Muscle of arm (tissue), 1 donor: ENCODE measurements at regions not wholly inside any gene's neighbourhood (a gene's known extent, or its start where the extent isn't known, plus 50 kb on each side); places are given as distances from the start of the nearest gene placed in this dataset.
A peak's percentile ranks its signal among the peaks of the same experiment; 100 is the strongest.

ENCODE experiments used
- DNase-seq: peaks from one replicate; pipeline ENCODE4 v3.0.0-alpha.2; 2013

DNA sequence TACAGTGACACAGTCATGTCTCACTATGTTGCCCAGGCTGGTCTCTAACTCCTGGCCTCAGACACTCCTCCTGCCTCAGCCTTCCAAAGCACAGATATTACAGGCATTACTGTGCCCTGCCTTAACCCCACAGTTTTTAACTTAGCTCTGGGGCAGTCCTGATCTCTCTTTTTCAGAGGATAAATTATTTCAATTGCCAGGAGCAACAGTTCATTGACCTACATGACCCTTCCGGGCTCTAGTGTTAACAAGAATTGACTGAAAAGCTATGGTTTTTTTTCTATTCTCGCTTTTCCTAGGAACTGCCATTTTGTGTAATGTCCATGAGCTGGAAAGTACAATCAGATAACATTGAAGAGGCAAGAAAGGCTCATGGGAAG lies 92.8 kb downstream of the HNRNPLL start:
- no peak for DNase-seq

DNA sequence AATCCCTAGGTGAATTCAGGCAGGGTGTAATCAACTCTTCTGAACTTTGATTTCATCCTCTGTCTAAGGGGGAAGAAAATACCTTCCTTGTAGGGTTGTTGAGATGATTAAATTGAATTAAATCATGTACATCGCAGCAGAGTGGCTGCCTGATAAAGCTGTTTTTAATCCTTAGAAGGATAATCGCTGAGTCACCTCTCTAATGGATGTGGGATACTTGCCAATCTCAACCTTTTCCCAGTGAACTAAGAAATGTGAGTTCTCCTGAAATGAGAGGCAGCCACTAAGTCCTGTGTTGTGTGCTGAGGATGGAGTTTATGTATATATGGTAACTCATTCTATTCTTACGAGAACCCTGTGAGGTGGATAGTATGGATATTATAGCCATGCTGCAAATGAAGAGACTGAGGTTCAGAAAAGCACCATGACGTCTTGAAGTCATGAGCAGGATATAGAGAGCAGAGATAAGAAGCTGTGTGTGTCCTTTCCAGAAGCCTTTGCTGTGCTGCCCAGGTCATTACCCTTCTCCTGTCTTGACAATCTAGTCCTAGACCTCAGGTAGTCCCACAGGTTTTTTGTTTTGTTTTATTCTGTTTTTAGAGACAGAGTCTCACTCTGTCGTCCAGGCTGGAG lies 93.3 kb downstream of the HNRNPLL start:
- DNase-seq, result no peak

- peak; percentile 79 for DNase-seq
Observed at GRCh38 chr2:38508311-38509039, 94.3 kb downstream of the HNRNPLL start.

- DNase-seq, result no peak
Observed at GRCh38 chr2:38507712-38508111, 95.0 kb downstream of the HNRNPLL start.

DNA sequence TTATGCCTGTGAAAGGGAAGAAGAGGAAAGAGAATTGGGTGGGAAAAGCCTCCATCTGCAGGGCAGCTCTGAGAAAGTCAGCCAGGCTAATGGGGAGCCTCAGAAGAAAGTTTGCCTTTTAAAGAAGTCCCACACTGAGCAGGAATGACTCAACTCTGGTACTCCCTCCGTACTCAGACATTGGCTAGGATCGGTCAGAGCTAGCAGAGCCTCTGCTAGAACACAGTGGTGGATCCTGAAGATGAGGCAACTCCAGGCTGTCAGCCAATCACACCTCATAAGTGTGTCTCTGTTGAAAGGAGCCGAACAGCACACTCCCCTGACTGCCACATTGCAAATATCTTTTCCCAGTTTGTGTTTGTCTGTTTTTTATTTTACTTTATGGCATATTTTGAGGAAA lies 96.9 kb downstream of the HNRNPLL start:
- no peak for DNase-seq

- no peak for DNase-seq
Observed at GRCh38 chr2:38504169-38504568, 98.6 kb downstream of the HNRNPLL start.

DNA sequence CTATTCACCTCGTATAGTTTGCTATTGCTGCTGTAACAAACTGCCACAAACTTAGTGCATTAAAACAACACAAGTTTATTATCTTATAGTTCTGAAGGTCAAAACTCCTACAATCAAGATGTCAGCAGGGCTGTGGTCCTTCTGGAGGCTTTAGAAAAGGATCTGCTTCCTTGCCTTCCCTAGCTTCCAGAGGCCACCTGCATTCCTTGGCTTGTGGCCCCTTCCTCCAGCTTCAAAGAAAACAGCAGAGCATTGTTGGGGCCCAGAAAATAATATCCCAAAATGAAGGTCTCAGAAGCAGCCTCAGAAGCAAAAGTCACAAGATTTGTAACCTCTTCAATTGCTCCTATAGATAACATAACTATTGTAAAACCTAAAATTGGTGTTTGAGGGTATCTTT lies 100.6 kb downstream of the HNRNPLL start:
- no peak for DNase-seq

DNA sequence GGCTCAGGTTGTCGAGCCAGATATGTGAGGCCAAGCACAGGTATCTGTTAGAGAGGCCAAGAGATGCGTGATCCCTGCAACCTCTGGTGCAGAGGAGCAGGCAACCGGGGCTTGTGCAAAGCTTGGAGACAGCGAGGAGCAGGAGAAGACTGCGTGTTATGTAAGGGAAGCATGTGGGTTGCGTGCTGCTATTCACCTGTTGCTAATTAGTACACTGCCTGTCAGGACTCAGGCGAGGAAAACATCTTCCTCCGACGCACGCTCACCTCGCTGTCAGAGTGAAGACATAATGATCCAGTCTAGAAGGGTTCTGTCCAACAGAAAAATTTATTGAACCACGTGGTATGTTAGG lies 102.5 kb downstream of the HNRNPLL start:
- no peak for DNase-seq

- DNase-seq, result peak; percentile 76
Observed at GRCh38 chr2:38499548-38500282, 103.0 kb downstream of the HNRNPLL start.

- DNase-seq, result peak; percentile 73
Observed at GRCh38 chr2:38498045-38498481, 104.7 kb downstream of the HNRNPLL start.

DNA sequence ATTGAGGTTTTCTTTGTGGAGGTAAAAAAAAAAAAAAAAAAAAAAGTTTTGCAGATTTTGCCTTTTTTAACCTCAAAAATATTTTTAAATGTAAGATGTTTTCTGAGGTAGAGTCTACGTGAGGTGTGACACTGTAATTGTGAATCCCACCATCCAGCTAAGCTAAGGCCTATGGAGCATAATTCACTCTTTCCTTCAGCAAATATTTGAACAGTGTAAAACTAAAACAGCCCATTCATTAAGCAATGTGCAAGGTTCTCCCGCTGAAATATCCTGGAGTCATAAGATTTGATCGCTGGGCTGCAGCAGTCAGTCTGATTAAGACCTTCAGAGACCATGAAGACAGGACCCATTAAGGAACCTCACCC lies 105.1 kb downstream of the HNRNPLL start:
- no peak for DNase-seq

- no peak for DNase-seq
Observed at GRCh38 chr2:38496927-38497669, 105.6 kb downstream of the HNRNPLL start.

DNA sequence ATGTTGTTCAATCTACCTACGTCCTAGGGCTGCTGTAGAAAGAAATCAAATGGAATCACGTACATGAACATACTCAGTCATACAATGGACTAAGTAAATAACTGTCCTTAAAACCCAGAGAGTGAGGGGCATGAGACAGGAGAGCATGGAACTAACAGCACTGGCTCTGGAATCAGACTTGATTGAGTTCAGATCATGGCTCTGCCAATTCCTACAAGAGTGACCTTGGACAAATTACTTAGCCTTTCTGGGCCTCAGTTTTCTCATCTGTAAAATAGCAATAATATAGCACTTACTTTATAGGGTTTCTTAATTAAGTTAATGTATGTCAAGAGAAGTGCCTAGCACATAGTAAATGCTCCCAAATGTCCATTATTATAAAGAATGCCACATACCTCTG lies 106.8 kb downstream of the HNRNPLL start:
- DNase-seq, result no peak

- peak; percentile 52 for DNase-seq
Observed at GRCh38 chr2:38494394-38494793, 108.3 kb downstream of the HNRNPLL start.

DNA sequence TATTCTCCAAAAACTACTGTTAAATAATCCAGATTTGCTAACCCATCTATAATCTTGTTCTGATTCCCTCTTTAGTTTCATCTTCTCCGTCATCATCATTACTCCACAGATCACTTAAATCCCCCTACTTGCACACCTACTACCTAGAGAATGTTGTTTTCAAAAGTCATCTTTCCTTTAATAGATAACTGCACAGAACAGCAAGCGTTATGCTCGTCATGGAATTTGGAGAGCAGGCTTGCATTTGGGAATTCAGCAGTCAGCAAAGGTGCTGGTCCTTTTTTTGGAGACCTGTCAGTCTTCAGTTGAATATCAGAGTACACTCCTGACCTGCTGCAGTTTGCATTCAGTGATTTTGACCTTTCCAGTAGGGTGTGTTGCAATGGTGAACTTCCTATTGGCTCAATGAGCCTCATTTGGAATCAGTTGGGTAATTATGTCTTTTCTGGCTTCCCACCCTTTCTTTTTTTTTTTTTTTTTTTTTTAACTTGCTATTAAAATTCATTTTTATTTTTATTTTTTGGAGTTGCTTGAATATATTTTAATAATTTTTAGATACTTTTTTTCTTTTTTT lies 110.6 kb downstream of the HNRNPLL start:
- DNase-seq, result no peak

DNA sequence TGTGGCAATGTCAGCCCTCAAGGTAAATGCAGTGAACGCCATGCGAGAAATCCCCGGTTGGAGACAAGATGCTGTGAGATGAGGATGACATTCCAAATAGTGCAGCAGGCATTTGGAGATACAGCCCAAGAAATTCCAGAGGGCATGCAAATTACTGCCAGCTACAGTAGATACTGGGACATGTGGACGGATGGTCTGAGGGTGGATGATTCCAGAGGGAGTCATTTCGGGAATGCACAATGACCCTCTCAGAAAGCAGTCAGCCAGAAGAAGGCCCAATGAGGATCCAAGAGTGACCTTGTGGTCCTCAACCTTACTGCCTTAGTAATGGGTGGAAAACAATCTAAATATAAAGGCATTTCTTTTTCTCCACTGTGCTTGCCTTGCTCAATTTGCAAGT lies 111.3 kb downstream of the HNRNPLL start:
- no peak for DNase-seq

DNA sequence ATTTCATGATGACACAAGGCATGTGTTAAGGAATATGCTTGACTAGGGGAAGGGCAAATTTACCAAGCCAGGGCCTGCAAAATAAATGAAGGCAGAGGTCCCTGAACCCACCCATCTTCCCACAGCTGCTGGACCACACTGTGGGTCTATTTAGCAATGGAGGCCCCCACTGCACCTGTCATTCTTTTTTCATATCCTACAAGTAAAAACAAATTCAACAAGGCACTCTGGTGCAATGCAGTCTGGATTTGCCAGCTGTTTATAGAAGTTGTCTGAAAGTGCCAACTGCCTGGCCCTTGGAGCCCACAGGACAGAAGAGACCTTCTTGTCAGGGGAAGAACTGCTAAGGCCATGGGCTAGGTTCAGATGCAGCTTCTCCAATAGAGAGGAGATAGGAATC lies 112.8 kb upstream of the ATL2 start:
- no peak for DNase-seq

DNA sequence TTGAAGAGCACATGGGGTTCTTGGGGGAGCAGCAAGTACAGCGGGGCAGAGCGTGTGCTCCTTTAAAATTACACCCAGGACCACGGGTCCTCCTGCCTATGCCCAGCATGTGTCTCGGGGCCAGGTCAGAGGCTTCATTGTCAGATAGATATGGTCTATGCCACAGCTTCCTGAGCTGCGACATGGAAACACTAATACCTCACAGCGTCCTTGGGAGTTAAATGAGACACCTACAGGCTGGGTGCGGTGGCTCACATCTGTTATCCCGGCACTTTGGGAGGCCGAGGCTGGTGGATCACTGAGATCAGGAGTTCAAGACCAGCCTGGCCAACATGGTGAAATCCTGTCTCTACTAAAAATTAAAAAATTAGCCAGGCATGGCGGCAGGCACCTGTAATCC lies 110.8 kb upstream of the ATL2 start:
- no peak for DNase-seq

DNA sequence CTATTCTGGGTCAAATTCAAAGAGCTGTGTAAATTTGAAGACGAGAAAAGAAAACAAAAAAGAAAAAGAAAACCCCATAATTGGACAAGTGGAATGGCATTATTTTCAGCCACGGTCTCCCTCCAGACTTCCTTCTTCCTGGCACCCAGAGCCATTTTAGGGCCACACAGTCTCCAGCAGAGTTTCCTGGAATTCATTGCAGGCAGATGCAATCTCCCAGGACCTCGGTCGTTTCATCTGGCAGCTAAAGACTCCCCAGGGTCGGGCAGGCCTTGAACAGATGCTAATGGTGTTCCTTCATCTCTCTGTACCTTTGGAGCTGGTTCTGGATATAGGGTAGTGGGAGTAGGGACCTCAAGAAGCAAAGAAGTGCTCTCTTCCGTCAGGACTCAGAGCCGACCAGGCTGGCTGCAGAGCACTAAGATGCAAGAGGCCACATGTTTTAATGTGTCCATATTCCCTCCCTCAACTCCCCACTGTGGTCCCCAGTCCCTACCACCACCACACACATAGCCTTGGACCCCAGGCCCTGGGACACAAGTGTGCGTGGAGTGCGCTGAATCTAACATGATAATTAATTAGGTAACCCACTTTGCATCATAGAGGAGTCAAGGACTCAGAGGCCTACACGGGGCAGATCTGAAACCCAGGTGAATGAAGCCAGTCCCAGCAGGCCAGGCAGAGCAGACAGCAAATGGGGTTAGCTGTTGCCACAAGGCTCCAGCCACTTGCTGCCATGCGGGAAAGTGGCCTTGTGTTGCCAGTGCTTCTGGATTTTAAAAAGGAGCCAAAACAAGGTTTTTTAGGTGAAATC lies 109.3 kb upstream of the ATL2 start:
- DNase-seq, result no peak

DNA sequence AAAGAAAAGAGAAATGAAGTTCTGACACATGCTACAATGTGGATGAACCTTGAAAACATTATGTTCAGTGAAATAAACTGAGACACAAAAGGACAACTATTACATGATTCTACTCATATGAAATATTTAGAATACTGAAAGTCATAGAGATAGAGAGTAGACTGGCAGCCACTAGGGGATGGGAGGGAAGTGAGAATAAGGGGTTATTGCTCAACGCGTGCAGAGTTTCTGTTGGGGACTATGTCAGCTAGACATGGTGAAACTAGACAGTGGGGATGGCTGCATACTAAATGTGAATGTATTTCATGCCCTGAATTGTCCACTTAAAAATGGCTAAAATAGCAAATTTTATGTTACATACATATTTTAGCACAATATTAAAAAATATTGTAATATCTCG lies 108.7 kb upstream of the ATL2 start:
- no peak for DNase-seq

GRCh38 chr2:38484957-38485356 lies 107.9 kb upstream of the ATL2 start:
- DNase-seq, result no peak
